Mucosa of stomach (tissue), 1 donor: ENCODE measurements at regions not wholly inside any gene's neighbourhood (a gene's known extent, or its start where the extent isn't known, plus 50 kb on each side); places are given as distances from the start of the nearest gene placed in this dataset.
"Not testable (repeated sequence)": the region's sequence is repeated elsewhere in the genome, so short reads cannot be mapped to it uniquely, and the experiment has no call there.

Experiments
- H3K27me3 ChIP-seq: one replicate; pipeline ENCODE4 v1.7.0; 2013; ENCODE audit warnings: mild to moderate bottlenecking, low read length; ENCODE audit not compliant: control insufficient read depth, insufficient read depth
- H3K36me3 ChIP-seq: one replicate; pipeline ENCODE4 v1.7.0; 2013; ENCODE audit warnings: low read length; ENCODE audit not compliant: control insufficient read depth, insufficient read depth
- H3K4me1 ChIP-seq: one replicate; pipeline ENCODE4 v1.7.0; 2013; ENCODE audit warnings: mild to moderate bottlenecking, low read length; ENCODE audit not compliant: control insufficient read depth, insufficient read depth
- H3K4me3 ChIP-seq: one replicate; pipeline ENCODE4 v1.7.0; 2013; ENCODE audit warnings: low read length
- H3K9ac ChIP-seq: one replicate; pipeline ENCODE4 v1.7.0; 2013; ENCODE audit warnings: mild to moderate bottlenecking, low read length, moderate library complexity
- H3K9me3 ChIP-seq: one replicate; pipeline ENCODE4 v1.7.0; 2013; ENCODE audit warnings: mild to moderate bottlenecking, low read length, moderate library complexity; ENCODE audit not compliant: control insufficient read depth
- donor health status: Pancreatic carcinoma.

DNA sequence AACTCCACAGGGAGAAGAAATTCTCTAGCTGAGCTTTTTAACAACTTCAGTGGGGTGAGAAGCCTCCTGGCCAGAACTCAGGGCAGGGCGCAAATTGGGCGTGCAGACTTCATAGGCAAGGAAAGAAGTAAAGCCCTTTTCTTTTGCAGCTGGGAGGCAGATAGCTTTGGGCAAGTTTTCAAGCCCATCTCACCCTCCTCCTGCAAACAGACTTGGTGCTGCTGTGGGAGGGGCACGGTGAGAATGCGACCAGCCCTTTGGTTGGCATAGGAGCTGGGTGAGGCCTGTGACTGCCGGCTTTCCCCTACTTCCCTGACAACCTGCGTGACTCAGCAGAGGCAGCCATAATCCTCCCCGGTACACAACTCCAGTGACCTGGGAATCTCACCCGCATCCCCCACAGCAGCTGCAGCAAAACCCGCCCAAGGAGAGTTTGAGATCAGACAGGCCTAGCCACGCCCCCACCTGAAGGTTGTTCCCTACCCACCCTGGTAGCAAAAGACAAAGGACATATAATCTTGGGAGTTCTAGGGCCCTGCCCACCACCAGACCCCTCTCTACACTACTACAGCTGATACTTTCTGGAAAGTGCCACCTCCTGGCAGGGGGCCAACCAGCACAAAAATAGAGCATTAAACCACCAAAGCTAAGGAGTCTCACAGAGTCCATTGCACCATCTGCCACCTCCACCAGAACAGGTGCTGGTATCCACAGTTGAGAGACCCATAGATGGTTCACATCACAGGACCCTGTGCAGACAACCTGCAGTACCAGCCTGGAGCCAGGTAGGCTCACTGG lies 195.5 kb upstream of the CCL2 start:
- Histone ChIP-seq H3K9ac (no peak overlapping the region), H3K9me3 (no peaks in the 10 kb centered on the region), H3K4me1 (no peaks in the 10 kb centered on the region), H3K4me3 (no peak overlapping the region), H3K36me3 (no peaks in the 10 kb centered on the region), H3K27me3 (peaks cover 5% of the 10 kb centered on the region)

DNA sequence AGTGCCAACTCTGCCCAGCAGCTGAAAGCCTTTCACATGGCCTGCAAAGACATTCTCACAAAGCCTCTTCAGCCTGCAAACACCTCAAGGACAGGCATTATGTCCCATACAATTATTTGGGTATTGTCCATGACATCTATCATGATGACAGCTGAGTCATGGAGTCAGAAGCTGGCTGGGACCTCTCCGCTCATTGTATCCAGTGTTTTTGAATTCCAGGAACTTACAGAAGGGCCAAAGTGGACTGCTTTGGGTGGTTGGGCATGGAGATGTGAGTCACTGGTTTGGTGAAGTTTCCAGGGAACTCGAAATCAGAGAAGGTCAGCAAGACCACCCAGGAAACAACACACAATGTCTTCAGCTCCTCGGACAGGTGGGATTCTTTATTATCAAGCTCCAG lies 188.6 kb upstream of the CCL2 start:
- no peaks in the 10 kb centered on the region for H3K4me1 ChIP-seq
- H3K9ac ChIP-seq = no peak overlapping the region
- H3K4me3 ChIP-seq = no peak overlapping the region
- no peaks in the 10 kb centered on the region for H3K27me3 ChIP-seq
- no peaks in the 10 kb centered on the region for H3K9me3 ChIP-seq
- H3K36me3 ChIP-seq = no peaks in the 10 kb centered on the region

DNA sequence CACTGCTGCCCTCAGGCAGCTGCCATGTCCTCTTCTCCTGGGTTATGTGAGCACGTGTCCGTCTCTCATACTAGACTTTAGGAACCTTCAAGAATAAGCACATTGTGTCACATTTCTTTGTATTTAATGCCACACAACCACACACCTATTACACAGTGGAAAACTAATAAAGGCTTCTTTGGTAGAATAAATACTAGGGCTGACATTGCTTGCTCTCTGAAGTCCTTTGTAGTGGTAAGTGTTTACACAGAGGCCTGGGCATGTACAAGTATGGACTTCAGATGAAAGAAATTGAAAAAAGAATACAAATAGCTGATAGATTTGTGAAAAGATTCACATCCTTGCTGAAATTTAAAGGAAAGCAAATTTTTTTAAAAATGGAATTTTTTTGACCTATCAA lies 188.1 kb upstream of the CCL2 start:
- Histone ChIP-seq H3K4me3 (no peak overlapping the region), H3K27me3 (no peaks in the 10 kb centered on the region), H3K9me3 (no peaks in the 10 kb centered on the region), H3K4me1 (no peaks in the 10 kb centered on the region), H3K9ac (no peak overlapping the region), H3K36me3 (no peaks in the 10 kb centered on the region)

DNA sequence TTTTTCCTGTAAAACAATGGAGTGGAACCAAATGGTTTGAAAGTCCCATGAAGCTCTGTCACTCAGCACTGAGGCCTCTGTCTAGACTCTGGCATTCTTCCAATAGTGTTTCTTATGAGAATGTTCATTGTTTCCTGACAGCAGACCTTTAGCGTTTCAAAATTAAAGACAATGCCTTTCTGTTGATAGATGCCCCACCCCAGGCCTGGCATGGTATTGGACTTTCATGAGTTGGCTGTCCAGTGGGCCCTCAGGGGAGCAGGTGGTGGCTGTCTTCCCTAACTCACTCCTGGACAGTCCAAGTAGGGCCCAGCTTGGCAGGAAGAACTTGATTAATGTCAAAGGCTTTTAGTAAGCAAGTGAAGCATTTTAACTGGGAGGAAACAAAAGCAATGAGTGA lies 186.5 kb upstream of the CCL2 start:
- Histone ChIP-seq H3K4me3 (no peak overlapping the region), H3K27me3 (no peaks in the 10 kb centered on the region), H3K36me3 (no peaks in the 10 kb centered on the region), H3K9me3 (no peaks in the 10 kb centered on the region), H3K4me1 (no peaks in the 10 kb centered on the region), H3K9ac (no peak overlapping the region)

DNA sequence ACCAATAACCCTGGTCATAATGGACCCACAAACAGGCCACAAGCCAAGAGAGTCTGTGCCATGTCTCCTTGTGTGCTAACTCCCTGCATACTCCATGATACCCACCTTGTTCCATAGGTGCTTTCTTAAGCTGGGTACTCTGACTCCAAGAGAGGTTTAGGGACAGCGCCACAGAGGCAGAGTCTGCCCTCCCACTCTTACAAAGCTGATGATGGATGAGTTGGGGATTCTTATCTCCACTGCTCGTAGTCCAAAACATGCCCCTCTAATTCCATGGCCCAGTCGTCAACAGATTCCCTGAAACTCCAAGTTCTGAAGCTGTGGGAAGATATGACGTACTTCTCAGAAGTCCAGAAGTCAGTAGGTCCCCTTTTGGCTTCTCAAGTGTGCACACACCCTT lies 184.4 kb upstream of the CCL2 start:
- no peak overlapping the region for H3K4me3 ChIP-seq
- H3K36me3 ChIP-seq = no peaks in the 10 kb centered on the region
- H3K27me3 ChIP-seq = no peaks in the 10 kb centered on the region
- H3K4me1 ChIP-seq = no peaks in the 10 kb centered on the region
- H3K9ac ChIP-seq = no peak overlapping the region
- H3K9me3 ChIP-seq = no peaks in the 10 kb centered on the region

DNA sequence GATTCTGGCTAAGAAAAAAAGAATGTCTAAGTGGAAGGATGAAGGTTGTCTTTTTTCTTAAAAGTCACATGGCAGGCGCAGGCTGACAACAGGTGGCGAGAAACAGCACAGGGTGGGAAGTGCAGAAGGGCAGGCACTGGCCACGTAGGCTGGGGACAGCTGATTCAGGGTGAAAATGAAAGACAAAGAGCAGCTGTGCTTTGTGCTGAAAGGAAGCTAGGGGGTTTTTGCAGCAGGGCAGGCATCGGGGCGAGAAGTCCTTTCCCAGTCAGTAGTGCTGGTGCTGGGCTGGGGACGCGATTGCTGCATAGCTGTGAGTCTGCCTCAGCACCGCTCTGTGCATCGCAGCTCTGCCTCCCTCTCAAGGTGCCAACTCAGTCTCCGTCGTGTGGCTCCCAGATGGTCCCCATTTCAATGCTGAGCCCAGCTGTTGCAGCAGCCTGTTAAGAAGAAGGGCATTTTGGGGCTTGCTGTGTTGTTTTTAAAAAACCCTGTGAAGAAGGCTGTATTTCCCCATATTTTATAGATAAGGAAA lies 183.1 kb upstream of the CCL2 start:
- Histone ChIP-seq H3K36me3 (no peaks in the 10 kb centered on the region), H3K9ac (no peak overlapping the region), H3K9me3 (no peaks in the 10 kb centered on the region), H3K27me3 (no peaks in the 10 kb centered on the region), H3K4me3 (no peak overlapping the region), H3K4me1 (no peaks in the 10 kb centered on the region)

DNA sequence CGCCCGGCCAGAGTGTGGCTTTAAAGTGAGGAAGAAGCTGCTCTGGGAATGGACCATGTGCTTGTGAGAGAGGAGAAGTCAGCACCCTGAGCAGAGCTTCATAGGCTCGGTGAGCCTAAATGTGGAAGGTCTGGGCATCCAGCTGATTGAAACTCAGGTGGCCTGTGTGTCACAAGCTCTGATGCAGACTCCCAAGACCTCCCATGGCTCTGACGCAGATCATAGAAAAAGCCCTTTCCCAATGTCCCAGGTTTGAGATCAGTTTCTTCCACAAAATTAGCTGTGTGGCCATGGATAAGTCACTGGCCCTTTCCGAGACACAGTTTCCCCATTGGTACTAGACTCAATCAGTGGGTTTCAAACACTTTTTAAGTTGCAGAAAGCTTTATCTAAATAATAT lies 180.0 kb upstream of the CCL2 start:
- no peaks in the 10 kb centered on the region for H3K36me3 ChIP-seq
- H3K4me1 ChIP-seq = no peaks in the 10 kb centered on the region
- no peak overlapping the region for H3K4me3 ChIP-seq
- H3K9ac ChIP-seq = no peak overlapping the region
- H3K27me3 ChIP-seq = no peaks in the 10 kb centered on the region
- no peaks in the 10 kb centered on the region for H3K9me3 ChIP-seq

DNA sequence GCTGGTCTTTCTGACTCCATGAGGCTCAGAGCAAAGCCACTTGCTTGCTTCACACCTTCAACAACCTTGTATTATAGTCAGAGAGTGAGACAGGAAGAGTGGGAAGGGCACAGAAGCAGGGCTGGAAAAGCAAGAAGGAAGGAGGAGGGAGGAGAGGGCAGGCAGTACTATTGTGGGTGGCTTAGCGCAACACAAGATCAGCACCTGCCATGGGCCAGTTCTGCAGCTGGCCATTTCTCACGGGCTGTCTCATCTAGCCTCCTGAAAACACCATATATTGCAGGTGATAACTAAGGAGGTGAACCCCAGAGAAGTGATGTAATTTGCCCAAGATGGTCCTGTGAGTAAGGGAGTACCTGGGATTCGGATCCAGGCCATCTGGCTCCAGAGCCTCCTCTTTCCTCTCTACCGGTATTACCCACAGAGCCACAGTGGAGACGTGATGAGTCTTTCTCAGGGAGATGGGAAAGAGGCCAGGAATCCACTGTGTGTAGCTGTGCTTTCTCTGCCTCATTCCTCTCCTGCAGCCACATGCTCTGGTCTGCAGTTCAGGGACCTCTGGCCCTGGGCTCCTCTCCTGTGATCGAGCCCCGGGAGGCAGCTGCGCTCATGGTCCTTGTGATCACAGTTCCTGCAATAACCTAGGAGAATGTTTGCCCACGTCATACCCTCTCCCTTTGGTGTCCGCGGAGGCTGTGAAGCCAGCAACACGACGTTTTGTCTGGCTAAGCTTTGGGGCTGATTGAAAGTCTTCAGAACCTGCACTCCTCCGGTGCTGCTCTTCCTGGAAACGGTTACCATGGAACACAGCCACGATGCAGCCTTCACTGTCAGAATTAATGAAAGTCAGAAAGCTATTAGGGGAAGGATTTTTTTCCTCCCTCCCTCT lies 178.1 kb upstream of the CCL2 start:
- no peaks in the 10 kb centered on the region for H3K36me3 ChIP-seq
- H3K9ac ChIP-seq = no peak overlapping the region
- no peak overlapping the region for H3K4me3 ChIP-seq
- no peaks in the 10 kb centered on the region for H3K4me1 ChIP-seq
- no peaks in the 10 kb centered on the region for H3K9me3 ChIP-seq
- H3K27me3 ChIP-seq = no peaks in the 10 kb centered on the region

DNA sequence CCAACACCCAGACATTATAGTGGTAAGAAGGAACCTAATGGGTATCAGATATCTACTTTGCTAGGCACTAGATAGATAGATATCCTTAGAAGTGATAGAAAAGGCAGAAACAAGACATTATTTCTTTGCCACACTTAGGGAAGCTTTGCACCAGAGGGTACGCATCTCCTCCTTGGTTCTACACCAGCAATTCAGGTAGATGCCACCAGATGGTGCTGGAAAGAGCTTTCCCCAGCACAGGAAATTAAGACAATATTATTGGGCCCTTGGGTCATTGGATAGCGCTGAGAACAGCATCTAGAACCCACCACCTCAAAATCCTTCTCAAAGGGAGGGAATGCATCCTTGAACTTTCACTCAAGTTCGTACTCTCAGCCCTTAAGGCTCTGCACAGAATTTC lies 173.8 kb upstream of the CCL2 start:
- no peaks in the 10 kb centered on the region for H3K27me3 ChIP-seq
- H3K9ac ChIP-seq = no peak overlapping the region
- H3K4me3 ChIP-seq = no peak overlapping the region
- no peaks in the 10 kb centered on the region for H3K9me3 ChIP-seq
- no peaks in the 10 kb centered on the region for H3K36me3 ChIP-seq
- H3K4me1 ChIP-seq = no peaks in the 10 kb centered on the region

DNA sequence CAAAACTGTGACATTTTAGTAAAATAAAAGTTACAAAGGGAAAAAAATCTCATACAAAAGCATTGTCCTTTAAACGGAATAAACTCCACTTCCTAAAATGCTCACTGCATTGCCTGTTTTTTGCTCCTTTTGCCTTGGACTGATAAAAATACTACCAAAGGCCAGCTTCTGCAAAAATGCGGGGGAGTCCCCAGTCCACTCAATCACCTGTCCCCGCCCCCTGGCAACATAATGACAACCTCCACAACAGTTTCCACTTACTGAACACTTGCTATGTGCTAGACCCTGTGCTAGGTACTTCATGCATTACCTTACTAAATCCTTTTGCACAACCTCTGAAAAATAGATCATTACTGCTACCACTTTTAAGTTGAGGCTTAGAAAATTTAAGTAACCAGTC lies 172.7 kb upstream of the CCL2 start:
- Histone ChIP-seq H3K27me3 (no peaks in the 10 kb centered on the region), H3K4me3 (no peak overlapping the region), H3K4me1 (no peaks in the 10 kb centered on the region), H3K9ac (no peak overlapping the region), H3K36me3 (no peaks in the 10 kb centered on the region), H3K9me3 (no peaks in the 10 kb centered on the region)

DNA sequence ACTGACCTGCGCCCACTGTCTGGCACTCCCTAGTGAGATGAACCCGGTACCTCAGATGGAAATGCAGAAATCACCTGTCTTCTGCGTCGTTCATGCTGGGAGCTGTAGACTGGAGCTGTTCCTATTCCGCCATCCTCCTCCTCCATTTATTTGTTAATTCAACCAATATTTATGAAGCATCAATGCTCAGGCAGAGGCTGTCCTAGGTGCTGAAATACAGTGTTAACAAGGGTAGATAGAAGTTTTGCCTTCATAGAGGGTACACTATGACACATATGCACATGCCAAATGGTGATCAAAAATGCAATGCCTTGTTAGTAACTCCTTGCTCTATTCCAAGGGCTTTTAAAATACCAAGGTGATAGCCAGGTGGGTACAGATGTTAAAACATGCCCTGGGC lies 166.0 kb upstream of the CCL2 start:
- not testable (repeated sequence) for H3K4me1 ChIP-seq, H3K9me3 ChIP-seq, H3K9ac ChIP-seq, H3K27me3 ChIP-seq, H3K36me3 ChIP-seq, H3K4me3 ChIP-seq

DNA sequence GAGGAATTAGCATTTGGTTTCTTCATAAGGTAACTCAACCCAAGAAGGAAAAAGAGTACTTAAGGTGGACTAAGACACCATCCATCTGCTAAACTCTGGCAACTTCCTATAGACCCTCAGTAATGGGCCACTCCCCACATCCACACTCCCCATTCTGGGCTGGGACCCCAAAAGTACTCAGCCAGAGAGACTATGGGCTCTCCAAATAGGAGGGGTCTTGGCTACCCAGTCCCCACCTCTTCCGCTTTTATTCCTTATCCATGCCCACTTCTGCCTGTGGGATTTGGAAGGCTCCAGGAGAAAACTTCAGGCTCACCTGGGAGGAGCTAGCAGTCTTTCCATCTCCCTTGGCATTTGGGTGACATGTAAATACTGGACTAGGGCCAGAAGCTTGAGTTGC lies 164.5 kb upstream of the CCL2 start:
- no peaks in the 10 kb centered on the region for H3K36me3 ChIP-seq
- H3K4me3 ChIP-seq = no peak overlapping the region
- H3K9ac ChIP-seq = no peak overlapping the region
- no peaks in the 10 kb centered on the region for H3K27me3 ChIP-seq
- no peaks in the 10 kb centered on the region for H3K9me3 ChIP-seq
- H3K4me1 ChIP-seq = no peaks in the 10 kb centered on the region
